GM10266 (cell line): ENCODE measurements at regions not wholly inside any gene's neighbourhood (a gene's known extent, or its start where the extent isn't known, plus 50 kb on each side); places are given as distances from the start of the nearest gene placed in this dataset.

Experiments
- DNase-seq: peaks from one replicate; pipeline ENCODE4 v3.0.0; 2012; ENCODE audit errors: extremely low spot score
- CTCF ChIP-seq: IDR thresholded peaks from 2 replicates; pipeline ENCODE4 v1.5.1; 2012; ENCODE audit warnings: mild to moderate bottlenecking, low read depth; ENCODE audit not compliant: control insufficient read depth, insufficient read depth; ENCODE audit errors: missing control alignments

DNA sequence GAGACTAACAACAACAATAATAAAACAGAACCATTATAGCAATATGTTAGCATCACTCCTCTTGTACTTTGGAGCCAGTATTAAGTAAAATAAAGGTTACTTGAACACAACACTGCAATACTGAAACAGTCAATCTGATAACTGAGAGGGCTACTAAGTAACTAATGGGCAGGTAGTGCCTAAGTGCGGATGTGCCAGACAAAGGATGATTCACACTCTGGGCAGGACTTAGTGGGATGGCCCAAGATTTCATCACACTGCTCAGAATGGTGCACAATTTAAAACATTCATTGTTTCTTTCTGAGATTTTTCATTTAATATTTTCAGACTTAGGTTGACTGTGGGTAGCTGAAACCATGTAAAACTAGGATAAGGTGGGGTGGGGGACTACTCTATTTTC lies 131.9 kb upstream of the CAND1 start:
- no peak for TF ChIP-seq CTCF
- no peak for DNase-seq

DNA sequence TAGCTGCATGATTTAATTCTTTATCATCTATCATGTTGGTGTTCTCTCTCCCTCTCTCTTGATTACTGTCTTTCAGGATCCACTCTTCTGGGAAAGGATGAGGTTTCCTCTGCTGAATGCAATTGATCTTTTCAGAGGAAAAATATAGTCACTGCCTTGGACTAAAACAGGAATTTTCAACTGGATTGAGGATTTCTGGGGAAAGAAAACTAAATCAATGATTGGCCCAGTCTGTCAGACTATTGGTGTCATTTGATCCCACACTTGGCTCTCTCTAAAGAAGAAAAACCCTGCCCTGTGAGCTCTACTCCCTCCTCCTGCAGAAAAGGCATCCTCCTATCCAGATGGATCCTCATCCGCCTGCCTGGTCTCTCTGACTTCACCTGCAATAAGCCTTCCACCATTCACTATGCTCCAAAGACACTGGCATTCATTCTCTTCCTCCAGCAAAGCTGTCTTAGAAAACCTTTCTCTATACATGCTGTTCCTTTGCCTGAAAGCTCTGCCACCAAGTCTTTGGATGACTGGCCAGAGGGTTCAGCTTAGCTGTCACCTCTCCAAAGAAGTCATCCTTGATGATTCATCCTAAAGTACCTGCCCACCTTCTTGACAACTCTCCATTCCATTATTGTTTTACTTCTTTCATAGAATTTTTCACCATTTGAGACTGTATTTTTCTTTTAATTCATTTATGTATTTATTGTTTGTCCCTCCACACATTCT lies 127.7 kb upstream of the CAND1 start:
- no peak for TF ChIP-seq CTCF
- no peak for DNase-seq

DNA sequence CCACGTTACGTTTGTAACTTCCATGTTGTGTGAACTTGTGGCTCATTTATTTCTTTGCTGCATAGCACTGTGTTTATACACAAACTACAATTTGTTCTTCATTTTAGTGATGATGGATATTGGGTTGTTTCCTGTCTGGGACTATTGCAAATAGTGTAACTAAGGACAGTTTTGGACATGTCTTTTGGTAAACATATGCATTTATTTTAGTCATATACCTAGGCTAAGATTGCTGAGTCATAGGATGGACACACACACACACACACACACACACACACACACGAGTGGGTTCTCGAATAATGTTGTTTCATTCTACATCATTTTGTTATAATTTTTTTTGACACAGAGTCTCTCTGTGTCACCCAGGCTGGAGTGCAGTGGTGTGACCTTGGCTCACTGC lies 123.5 kb upstream of the CAND1 start:
- DNase-seq: no peak
- TF ChIP-seq CTCF: no peak

GRCh38 chr12:67147030-67147429 lies 122.1 kb upstream of the CAND1 start:
- no peak for DNase-seq
- TF ChIP-seq CTCF: no peak

DNA sequence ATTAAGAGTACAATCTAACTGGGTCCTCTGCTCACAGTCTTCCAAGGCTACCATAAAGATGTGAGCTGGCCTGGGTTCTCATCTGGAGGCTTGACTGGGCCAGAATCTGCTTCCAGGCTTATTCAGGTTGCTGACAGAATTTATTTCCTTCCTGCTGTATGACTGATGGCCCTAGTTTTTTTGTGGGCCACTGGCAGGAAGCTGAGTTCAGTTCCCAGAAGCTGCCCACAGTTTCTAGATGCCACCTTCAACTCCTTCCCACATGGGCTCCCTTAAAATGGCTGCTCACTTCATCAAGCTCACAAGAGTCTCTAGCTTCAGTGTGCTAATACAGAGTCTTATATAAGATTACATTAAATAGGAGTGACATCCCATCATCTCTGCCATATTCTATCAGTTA lies 121.7 kb upstream of the CAND1 start:
- TF ChIP-seq CTCF: no peak
- no peak for DNase-seq

DNA sequence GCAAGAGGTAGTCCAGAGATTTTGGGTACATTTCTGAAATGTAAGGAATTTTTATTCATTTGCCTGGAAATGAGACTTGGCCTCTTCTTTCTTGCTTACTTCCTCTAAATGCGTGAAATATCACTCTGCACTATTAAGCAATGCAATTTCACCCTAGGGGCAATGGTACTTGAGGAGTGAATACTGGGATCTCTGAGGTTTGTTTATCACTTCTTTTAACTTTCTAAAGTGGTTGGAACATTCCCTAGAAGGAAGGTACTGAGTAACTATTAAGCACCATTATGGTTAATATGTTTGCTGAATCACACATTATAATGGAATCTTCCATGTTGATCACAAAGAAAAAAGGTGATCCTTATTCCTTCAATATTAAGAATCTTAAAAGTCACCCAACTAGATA lies 120.9 kb upstream of the CAND1 start:
- DNase-seq: no peak
- TF ChIP-seq CTCF: no peak

- no peak for TF ChIP-seq CTCF
- DNase-seq: no peak
These were observed 117.3 kb upstream of the CAND1 start for GRCh38 chr12:67151886-67152285.
